ENCODE measurements at regions not wholly inside any gene's neighbourhood (a gene's known extent, or its start where the extent isn't known, plus 50 kb on each side); places are given as distances from the start of the nearest gene placed in this dataset.

GRCh38 chr15:68487087-68487843 lies 55.3 kb upstream of the ITGA11 start:
- Histone ChIP-seq H3K4me3 (replicated peaks; ENCODE audit: low read depth, low read length) (no peak overlapping the region), H3K36me3 (ENCODE audit: control insufficient read depth, insufficient read depth, low read length) (no peaks in the 10 kb centered on the region), H3K27me3 (replicated peaks; ENCODE audit: control insufficient read depth, insufficient read depth, low read length) (no peaks in the 10 kb centered on the region; the same call in none of the 2 replicates)
- TF ChIP-seq, protein P1, sequence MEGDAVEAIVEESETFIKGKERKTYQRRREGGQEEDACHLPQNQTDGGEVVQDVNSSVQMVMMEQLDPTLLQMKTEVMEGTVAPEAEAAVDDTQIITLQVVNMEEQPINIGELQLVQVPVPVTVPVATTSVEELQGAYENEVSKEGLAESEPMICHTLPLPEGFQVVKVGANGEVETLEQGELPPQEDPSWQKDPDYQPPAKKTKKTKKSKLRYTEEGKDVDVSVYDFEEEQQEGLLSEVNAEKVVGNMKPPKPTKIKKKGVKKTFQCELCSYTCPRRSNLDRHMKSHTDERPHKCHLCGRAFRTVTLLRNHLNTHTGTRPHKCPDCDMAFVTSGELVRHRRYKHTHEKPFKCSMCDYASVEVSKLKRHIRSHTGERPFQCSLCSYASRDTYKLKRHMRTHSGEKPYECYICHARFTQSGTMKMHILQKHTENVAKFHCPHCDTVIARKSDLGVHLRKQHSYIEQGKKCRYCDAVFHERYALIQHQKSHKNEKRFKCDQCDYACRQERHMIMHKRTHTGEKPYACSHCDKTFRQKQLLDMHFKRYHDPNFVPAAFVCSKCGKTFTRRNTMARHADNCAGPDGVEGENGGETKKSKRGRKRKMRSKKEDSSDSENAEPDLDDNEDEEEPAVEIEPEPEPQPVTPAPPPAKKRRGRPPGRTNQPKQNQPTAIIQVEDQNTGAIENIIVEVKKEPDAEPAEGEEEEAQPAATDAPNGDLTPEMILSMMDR (IDR thresholded peaks at IDR 0.05; ENCODE audit: insufficient read depth, low read length, poor library complexity, severe bottlenecking), result no peak
- DNase-seq (ENCODE audit: extremely low read depth, insufficient read length), result no peak

DNA sequence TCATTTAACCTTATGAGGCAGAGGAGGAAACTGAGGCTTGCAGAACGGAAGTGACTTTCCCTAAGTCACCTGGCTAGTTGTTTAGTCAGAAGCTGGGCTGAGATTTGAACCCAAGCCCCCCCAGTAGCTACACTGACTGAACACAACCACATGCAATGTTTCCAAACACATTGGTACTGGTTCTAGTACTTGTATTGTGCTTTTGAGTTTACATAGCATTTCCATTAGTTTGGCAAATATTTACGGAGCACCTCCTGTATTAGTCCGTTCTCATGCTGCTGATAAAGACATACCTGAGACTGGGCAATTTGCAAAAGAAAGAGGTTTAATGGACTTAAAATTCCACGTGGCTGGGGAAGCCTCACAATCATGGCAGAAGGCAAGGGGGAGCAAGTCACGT lies 56.3 kb upstream of the ITGA11 start:
- TF ChIP-seq, protein P1 (IDR thresholded peaks at IDR 0.05; ENCODE audit: insufficient read depth, low read length, poor library complexity, severe bottlenecking), result no peak
- no peak for DNase-seq (ENCODE audit: extremely low read depth, insufficient read length)
- H3K36me3 ChIP-seq (ENCODE audit: control insufficient read depth, insufficient read depth, low read length), result no peaks in the 10 kb centered on the region
- H3K27me3 ChIP-seq (replicated peaks; ENCODE audit: control insufficient read depth, insufficient read depth, low read length), result no peaks in the 10 kb centered on the region; the same call in none of the 2 replicates
- H3K4me3 ChIP-seq (replicated peaks; ENCODE audit: low read depth, low read length), result no peak overlapping the region

- no peaks in the 10 kb centered on the region; the same call in none of the 2 replicates for H3K27me3 ChIP-seq (replicated peaks; ENCODE audit: control insufficient read depth, insufficient read depth, low read length)
- TF ChIP-seq, protein P1 (IDR thresholded peaks at IDR 0.05; ENCODE audit: insufficient read depth, low read length, poor library complexity, severe bottlenecking), result no peak
- no peak overlapping the region for H3K4me3 ChIP-seq (replicated peaks; ENCODE audit: low read depth, low read length)
- no peaks in the 10 kb centered on the region for H3K36me3 ChIP-seq (ENCODE audit: control insufficient read depth, insufficient read depth, low read length)
- DNase-seq (ENCODE audit: extremely low read depth, insufficient read length), result no peak
Observed at GRCh38 chr15:68488966-68489365, 57.0 kb upstream of the ITGA11 start.

GRCh38 chr15:68489421-68489820 lies 57.5 kb upstream of the ITGA11 start:
- no peak overlapping the region for H3K4me3 ChIP-seq (replicated peaks; ENCODE audit: low read depth, low read length)
- no peaks in the 10 kb centered on the region for H3K36me3 ChIP-seq (ENCODE audit: control insufficient read depth, insufficient read depth, low read length)
- H3K27me3 ChIP-seq (replicated peaks; ENCODE audit: control insufficient read depth, insufficient read depth, low read length), result no peaks in the 10 kb centered on the region; the same call in none of the 2 replicates
- no peak for DNase-seq (ENCODE audit: extremely low read depth, insufficient read length)
- TF ChIP-seq, protein P1 (IDR thresholded peaks at IDR 0.05; ENCODE audit: insufficient read depth, low read length, poor library complexity, severe bottlenecking), result no peak

DNA sequence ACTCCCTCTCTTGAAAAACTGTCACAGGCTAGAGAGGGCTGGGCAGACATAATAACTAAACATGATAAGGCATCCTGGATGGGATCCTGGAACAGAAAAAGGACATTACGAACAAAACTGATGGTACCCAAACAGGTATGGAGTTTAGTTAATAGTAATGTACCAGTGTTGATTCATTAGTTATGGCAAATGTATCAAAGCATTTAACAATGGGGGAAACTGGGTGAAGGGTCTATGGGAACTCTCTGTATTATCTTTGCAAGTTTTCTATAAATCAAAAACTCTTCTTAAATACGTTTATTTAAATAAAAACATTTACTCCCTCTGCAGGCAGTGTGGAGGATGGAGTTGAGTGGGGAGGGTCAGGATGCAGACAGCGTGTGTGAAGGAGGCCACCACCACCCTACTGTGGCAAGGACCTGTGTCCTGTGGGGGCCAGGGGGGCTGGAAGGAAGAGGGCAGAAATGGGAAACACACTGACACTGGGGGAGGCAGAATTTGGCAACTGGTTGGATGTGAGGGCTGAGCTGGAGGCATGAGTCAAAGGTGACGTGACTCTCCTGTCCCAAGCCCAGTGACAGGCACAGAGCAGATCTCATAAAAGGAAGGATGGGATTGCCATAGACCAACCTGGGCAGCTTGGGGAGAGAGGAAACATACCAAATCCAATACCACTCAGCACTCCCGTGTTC lies 59.6 kb upstream of the ITGA11 start:
- no peaks in the 10 kb centered on the region for H3K36me3 ChIP-seq (ENCODE audit: control insufficient read depth, insufficient read depth, low read length)
- TF ChIP-seq, protein P1 (IDR thresholded peaks at IDR 0.05; ENCODE audit: insufficient read depth, low read length, poor library complexity, severe bottlenecking), result no peak
- no peaks in the 10 kb centered on the region; the same call in 1 of the 2 replicates for H3K27me3 ChIP-seq (replicated peaks; ENCODE audit: control insufficient read depth, insufficient read depth, low read length)
- no peak for DNase-seq (ENCODE audit: extremely low read depth, insufficient read length)
- H3K4me3 ChIP-seq (replicated peaks; ENCODE audit: low read depth, low read length), result no peak overlapping the region
